Naive B cell (primary cell): ENCODE measurements at regions not wholly inside any gene's neighbourhood (a gene's known extent, or its start where the extent isn't known, plus 50 kb on each side); places are given as distances from the start of the nearest gene placed in this dataset.

Experiments used
- ATAC-seq, 2 donors: fragments of 150-1000 bp; cut with Tn5 transposase; 2 replicates each; pipeline ENCODE4 v1.10.0; 2021; ENCODE audit warnings: low read depth in 2 of 2, mild to moderate bottlenecking in 2 of 2, moderate library complexity in 2 of 2
- DNase-seq: peaks from one replicate; pipeline ENCODE4 v3.0.0; 2022
- H3K27ac Mint-ChIP-seq, 6 donors: one replicate each; pipeline ENCODE4 v1.8.0; 2020 to 2022; ENCODE audit warnings: mild to moderate bottlenecking in 6 of 6, mixed read lengths in 6 of 6, moderate library complexity in 5 of 6, inconsistent platforms in 2 of 6
- H3K27me3 Mint-ChIP-seq, 3 donors: one replicate each; pipeline ENCODE4 v1.8.0; 2021 to 2022; ENCODE audit warnings: mixed read lengths in 3 of 3, mild to moderate bottlenecking in 1 of 3
- H3K36me3 Mint-ChIP-seq, 2 donors: one replicate each; pipeline ENCODE4 v1.8.0; 2020 to 2022; ENCODE audit warnings: mixed read lengths in 2 of 2, inconsistent platforms in 1 of 2, mild to moderate bottlenecking in 1 of 2
- H3K4me1 Mint-ChIP-seq, 3 donors: one replicate each; pipeline ENCODE4 v1.8.0; 2020 to 2022; ENCODE audit warnings: mixed read lengths in 3 of 3, inconsistent platforms in 1 of 3, mild to moderate bottlenecking in 1 of 3, moderate library complexity in 1 of 3
- H3K4me3 Mint-ChIP-seq, 8 donors: one replicate each; pipeline ENCODE4 v1.8.0; 2020 to 2022; ENCODE audit warnings: mild to moderate bottlenecking in 8 of 8, mixed read lengths in 8 of 8, moderate library complexity in 8 of 8, inconsistent platforms in 2 of 8
- H3K9me3 Mint-ChIP-seq, 7 donors: one replicate each; pipeline ENCODE4 v1.8.0; 2020 to 2022; ENCODE audit warnings: mixed read lengths in 7 of 7, mild to moderate bottlenecking in 5 of 7, inconsistent platforms in 2 of 7, moderate library complexity in 1 of 7

DNA sequence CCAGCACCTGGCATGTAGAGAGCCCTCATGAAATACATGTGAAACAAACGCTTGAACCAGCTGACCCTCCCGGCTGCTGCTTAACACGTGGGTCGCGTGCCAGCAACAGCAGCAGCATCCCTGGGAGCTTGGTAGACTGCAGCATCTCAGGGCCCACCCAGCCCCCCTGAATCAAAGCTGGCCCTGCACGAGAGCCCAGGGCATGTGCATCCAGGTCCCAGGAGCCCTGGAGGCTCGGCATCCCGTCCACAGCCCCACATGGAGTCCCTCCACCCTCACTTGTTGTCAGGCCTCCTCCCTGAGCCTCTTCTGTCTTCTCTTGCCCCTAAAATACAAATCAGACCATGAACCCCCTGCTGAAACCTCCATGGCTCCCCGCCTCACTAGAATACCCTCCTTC, 123.1 kb downstream of the MATN1 start:
- Mint-ChIP-seq H3K27me3 (peaks cover 10 to 34% (median 31%) of the 10 kb centered on the region in 3 donors), H3K4me1 (no peaks in the 10 kb centered on the region), H3K4me3 (no peak overlapping the region), H3K27ac (peak overlapping the region in 1 of 6 donors; percentile 33), H3K9me3 (peaks cover 0 to 5% (median 0%) of the 10 kb centered on the region in 7 donors), H3K36me3 (no peaks in the 10 kb centered on the region)
- no peak for DNase-seq
- no peak for ATAC-seq

DNA sequence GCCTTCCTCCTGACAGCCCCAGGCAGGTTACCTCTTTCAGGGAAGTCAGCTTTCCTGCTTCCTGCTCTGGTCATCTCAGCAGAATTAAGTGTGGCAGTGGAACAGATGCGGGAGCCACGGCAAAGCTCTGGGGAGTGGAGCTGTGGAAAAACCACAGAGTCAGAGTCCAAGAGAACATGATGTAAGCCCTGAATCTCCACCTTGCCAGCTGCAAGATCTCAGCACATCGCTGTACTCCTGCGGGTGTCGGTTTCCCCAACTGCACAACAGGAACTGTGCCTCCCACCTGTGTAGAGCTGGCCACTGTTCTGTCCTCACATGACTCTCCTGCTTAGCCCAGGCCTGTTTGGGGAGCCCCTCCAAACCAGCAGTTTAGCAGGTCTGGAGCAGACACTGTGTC, 123.7 kb downstream of the MATN1 start:
- H3K36me3 Mint-ChIP-seq: no peaks in the 10 kb centered on the region
- ATAC-seq: no peak
- no peak for DNase-seq
- peaks cover 10 to 33% (median 30%) of the 10 kb centered on the region in 3 donors for H3K27me3 Mint-ChIP-seq
- peaks cover 0 to 5% (median 0%) of the 10 kb centered on the region in 7 donors for H3K9me3 Mint-ChIP-seq
- no peak overlapping the region for H3K4me3 Mint-ChIP-seq
- H3K27ac Mint-ChIP-seq: no peak overlapping the region
- H3K4me1 Mint-ChIP-seq: no peaks in the 10 kb centered on the region

DNA sequence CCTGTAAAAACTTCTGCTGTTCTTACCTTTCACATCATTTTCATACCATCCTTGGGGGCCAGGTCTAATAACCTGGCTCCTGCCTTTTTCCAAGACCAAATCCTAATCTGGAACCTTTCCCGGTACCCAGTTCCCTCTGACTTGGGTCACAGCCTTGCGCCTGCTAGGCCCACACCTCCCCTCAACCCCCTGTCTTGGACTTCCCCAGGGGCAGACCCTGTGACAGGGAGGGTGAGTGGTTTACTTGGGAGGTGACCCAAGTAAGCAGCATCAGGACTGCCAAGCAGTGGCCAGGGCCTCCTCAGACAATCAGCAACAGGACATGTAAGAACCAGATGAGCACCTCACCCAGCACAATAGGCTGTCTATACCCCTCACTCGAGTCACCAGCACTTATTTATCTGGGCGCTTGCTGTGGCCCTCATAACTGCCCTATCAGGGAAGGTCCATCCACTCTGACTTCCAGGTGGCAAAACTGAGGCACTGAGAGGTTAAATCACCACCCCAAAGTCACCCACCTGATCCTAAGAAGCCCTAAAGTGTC, 124.7 kb downstream of the MATN1 start:
- Mint-ChIP-seq H3K4me1 (no peaks in the 10 kb centered on the region), H3K4me3 (no peak overlapping the region), H3K27ac (no peak overlapping the region), H3K9me3 (peaks cover 0 to 5% (median 2%) of the 10 kb centered on the region in 7 donors), H3K36me3 (no peaks in the 10 kb centered on the region), H3K27me3 (peaks cover 4 to 41% (median 30%) of the 10 kb centered on the region in 3 donors)
- no peak for ATAC-seq
- no peak for DNase-seq

DNA sequence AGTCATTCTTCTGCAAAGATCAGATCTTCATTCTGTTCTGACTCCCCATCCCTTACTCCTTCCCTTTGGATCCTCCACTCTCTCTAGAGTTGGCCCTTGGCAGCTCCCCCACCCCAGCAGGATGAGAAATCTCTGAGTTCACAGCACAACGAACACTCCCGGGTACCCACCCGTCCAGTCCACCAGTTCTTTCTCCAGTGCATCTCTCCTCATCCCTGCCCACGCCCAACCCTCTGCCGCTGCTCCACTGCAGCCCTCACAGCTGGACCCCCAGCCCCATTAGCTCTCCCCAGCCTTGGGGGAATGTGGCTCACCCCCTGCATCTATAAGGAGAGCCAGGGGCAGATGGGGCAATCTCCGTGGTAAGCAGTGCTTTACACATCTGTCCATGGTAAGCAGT, 125.7 kb downstream of the MATN1 start:
- DNase-seq (no peak), ATAC-seq (no peak)
- no peak overlapping the region for H3K4me3 Mint-ChIP-seq
- H3K27me3 Mint-ChIP-seq: peaks cover 4 to 45% (median 33%) of the 10 kb centered on the region in 3 donors
- H3K4me1 Mint-ChIP-seq: no peaks in the 10 kb centered on the region
- H3K36me3 Mint-ChIP-seq: no peaks in the 10 kb centered on the region
- H3K9me3 Mint-ChIP-seq: peaks cover 0 to 7% (median 5%) of the 10 kb centered on the region in 7 donors
- H3K27ac Mint-ChIP-seq: no peak overlapping the region

DNA sequence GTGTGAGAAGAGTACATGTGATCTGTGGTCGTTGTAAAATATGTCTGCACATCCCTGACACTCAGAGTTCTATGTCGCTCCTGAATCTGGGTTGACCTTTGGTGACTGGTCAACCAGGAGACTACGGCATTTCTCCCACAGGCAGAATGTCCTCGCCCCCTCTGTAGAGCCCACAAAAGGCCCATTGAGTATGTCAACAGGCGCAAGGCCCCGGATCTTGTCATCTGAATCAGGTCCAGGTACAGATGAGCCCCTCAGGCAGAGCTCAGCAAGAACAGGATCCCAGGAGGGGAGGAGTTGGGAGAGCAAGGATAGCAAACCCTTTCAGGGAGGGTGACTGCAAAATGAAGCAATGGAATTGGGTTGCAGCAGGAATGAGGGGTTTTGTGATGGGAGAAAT, 126.5 kb downstream of the MATN1 start:
- Mint-ChIP-seq H3K27ac (no peak overlapping the region), H3K27me3 (peaks cover 4 to 46% (median 36%) of the 10 kb centered on the region in 3 donors), H3K4me1 (no peaks in the 10 kb centered on the region), H3K9me3 (peaks cover 4 to 16% (median 8%) of the 10 kb centered on the region in 7 donors), H3K4me3 (no peak overlapping the region), H3K36me3 (no peaks in the 10 kb centered on the region)
- ATAC-seq: no peak
- no peak for DNase-seq

DNA sequence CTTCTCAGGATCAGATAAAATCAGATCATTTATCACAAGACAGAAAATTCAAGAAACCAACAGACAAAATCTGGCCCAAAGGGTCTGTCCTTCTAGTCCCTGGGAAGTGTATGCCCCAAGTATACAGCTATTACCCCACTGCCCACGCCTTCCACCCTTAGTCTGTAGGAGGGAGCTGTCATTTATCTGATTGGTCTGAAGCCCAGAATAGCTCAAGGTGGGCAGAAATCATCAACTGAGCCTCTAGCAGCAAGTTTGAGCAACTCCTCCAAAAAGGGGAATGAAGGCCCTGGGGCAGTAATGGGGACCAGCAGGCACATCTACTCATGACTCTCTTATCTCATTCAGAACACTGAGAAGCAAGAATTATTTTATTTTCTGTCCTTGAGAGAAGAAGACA, 126.9 kb downstream of the MATN1 start:
- DNase-seq (no peak), ATAC-seq (no peak)
- H3K4me1 Mint-ChIP-seq: no peaks in the 10 kb centered on the region
- H3K9me3 Mint-ChIP-seq: peaks cover 5 to 17% (median 8%) of the 10 kb centered on the region in 7 donors
- no peaks in the 10 kb centered on the region for H3K36me3 Mint-ChIP-seq
- peaks cover 4 to 50% (median 38%) of the 10 kb centered on the region in 3 donors for H3K27me3 Mint-ChIP-seq
- no peak overlapping the region for H3K27ac Mint-ChIP-seq
- no peak overlapping the region for H3K4me3 Mint-ChIP-seq

DNA sequence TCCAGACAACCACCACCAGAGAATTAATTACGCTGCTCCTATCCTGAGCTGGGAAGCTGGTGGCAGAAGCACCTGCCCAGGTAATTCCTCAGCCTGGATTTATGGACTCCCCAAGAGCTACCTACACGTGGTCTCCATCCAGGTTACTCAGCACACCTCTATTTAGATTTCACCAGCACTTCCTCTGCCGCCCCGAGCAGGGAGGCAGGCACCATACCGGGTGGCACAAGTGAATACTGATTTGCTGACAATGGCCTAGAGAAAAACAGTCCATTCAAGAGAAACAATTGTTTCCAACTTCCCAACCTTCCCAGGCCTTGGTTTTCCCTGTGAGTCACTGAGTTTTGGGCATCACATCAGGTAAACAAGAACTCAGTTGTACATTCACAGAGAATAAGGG, 134.3 kb downstream of the MATN1 start:
- no peak overlapping the region for H3K27ac Mint-ChIP-seq
- ATAC-seq (no peak), DNase-seq (no peak)
- no peaks in the 10 kb centered on the region for H3K4me1 Mint-ChIP-seq
- H3K4me3 Mint-ChIP-seq: no peak overlapping the region
- H3K27me3 Mint-ChIP-seq: peaks cover 21 to 73% (median 66%) of the 10 kb centered on the region in 3 donors
- peaks cover 0 to 4% of the 10 kb centered on the region in 2 donors for H3K36me3 Mint-ChIP-seq
- peaks cover 5 to 20% (median 9%) of the 10 kb centered on the region in 7 donors for H3K9me3 Mint-ChIP-seq

DNA sequence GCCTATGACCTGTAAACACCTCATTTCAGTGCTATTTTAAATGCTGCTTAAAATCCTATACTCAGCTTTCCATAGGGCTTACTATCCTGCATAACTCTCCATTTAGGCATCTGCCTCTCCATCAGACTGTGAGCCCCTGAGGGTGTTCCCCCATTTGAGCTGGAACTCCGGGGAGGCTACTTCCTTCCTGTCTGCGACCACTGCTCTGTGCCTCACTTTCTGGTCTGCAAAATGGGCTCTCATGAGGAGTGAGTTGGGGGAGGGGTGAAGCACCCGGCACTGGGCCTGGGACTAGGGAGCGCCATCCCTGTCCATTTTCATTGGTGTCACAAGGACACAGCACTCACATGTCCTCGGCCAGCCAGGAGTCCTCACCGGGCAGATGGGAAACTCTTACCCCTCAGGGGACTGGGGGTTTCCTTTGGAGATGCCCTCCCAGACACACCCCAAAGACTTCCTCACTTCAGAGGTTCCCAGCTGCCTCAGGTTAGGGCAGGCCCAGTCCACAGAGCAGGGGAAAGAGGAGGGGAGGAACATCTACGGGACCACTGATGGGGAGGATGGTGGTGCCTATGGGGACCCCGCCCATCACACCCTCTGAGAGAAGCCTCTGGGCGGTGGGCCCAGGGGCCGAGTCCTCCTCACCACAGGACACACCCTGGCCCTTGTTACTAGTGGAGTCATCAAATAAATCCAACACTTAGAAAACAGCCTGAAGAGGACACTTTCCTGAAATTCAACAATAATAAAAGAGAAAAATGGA, 134.9 kb downstream of the MATN1 start:
- H3K27ac Mint-ChIP-seq: no peak overlapping the region
- H3K27me3 Mint-ChIP-seq: peaks cover 21 to 76% (median 65%) of the 10 kb centered on the region in 3 donors
- ATAC-seq: no peak
- H3K4me3 Mint-ChIP-seq: no peak overlapping the region
- H3K36me3 Mint-ChIP-seq: peaks cover 0 to 9% of the 10 kb centered on the region in 2 donors
- peaks cover 6 to 26% (median 13%) of the 10 kb centered on the region in 7 donors for H3K9me3 Mint-ChIP-seq
- no peaks in the 10 kb centered on the region for H3K4me1 Mint-ChIP-seq
- no peak for DNase-seq

DNA sequence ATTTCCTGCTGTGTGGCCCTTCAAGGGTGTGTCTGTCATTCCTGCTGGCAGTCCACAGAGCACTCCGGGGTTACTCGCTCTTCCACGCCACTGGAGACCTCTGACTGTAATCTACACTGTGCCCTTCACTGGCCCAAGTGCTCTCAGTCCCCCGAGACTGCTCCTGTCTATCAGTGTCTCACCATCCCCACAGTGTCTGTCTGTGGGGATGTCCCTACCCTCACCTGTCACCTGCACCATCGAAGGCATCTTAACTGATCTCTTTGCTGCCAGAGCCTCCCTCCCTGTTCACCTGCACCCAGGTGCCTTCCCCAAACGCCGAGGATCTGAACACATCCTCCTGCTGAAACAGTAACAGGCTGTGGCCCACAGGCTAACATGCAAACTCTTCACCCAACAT, 136.7 kb downstream of the MATN1 start:
- Mint-ChIP-seq H3K27ac (no peak overlapping the region), H3K27me3 (peaks cover 29 to 78% (median 71%) of the 10 kb centered on the region in 3 donors), H3K4me1 (no peaks in the 10 kb centered on the region), H3K9me3 (peaks cover 12 to 31% (median 19%) of the 10 kb centered on the region in 7 donors), H3K36me3 (peaks cover 0 to 9% of the 10 kb centered on the region in 2 donors), H3K4me3 (no peak overlapping the region)
- ATAC-seq (no peak), DNase-seq (no peak)

DNA sequence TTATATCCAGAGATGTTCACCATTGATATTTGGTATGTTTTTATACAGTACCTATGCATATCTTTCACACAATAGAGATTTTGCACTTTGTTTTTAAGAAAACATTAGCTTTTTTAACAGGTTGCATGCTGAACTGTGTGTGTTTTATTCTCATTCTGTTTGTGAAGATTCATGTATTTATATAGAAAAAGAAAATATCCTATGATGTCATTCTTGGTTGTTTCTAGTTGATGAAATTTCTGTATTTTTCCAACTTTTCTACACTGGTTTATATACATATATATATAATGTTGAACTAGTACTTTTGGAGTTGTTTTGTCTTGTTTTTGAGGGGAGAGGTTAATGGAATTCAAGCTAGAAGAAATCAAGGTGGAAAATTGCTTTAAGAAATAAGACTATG, 143.8 kb downstream of the MATN1 start:
- peaks cover 0 to 9% of the 10 kb centered on the region in 2 donors for H3K36me3 Mint-ChIP-seq
- H3K4me3 Mint-ChIP-seq: no peak overlapping the region
- no peak for ATAC-seq
- H3K9me3 Mint-ChIP-seq: peaks cover 12 to 34% (median 20%) of the 10 kb centered on the region in 7 donors
- peaks cover 8 to 43% (median 22%) of the 10 kb centered on the region in 3 donors for H3K27me3 Mint-ChIP-seq
- no peaks in the 10 kb centered on the region for H3K4me1 Mint-ChIP-seq
- no peak overlapping the region for H3K27ac Mint-ChIP-seq
- DNase-seq: no peak

DNA sequence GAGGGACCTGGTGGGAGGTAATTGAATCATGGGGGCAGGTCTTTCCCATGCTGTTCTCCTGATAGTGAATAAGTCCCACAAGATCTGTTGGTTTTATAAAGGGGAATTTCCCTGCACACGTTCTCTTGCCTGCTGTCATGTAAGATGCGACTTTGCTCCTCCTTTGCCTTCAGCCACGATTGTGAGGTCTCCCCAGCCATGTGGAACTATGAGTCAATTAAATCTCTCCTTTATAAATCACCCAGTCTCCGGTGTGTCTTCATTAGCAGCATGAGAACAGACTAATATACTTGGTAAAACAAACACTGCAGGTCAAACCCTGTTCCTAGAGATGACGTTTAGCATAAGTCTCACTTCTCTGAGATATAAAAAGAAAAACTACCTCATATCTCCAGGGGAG, 148.3 kb downstream of the MATN1 start:
- H3K27me3 Mint-ChIP-seq: peaks cover 0 to 32% (median 22%) of the 10 kb centered on the region in 3 donors
- no peak overlapping the region for H3K27ac Mint-ChIP-seq
- no peaks in the 10 kb centered on the region for H3K36me3 Mint-ChIP-seq
- no peak for DNase-seq
- H3K4me1 Mint-ChIP-seq: no peaks in the 10 kb centered on the region
- peaks cover 0 to 3% (median 0%) of the 10 kb centered on the region in 7 donors for H3K9me3 Mint-ChIP-seq
- H3K4me3 Mint-ChIP-seq: no peak overlapping the region
- ATAC-seq: no peak

DNA sequence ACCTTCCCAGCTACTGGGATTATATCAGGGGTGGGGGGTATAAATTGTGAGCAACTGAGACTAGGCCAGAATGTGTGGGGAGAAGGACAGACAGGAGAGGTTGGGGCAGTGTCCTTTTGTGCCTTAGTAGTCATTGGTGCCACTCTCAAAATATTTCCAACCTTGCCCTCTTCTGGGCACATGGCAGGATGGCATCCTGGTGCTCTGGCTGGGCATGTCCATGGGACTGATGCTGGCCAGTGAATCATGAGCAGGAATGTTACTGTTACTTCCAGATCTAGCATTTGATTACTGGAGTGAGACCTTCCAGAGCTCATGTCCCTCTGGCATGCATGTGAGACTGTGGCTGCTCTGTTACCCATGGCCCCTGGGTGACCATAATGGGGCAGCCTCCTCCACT, 151.2 kb downstream of the MATN1 start:
- peaks cover 0 to 5% (median 0%) of the 10 kb centered on the region in 7 donors for H3K9me3 Mint-ChIP-seq
- no peak overlapping the region for H3K27ac Mint-ChIP-seq
- H3K4me1 Mint-ChIP-seq: no peaks in the 10 kb centered on the region
- no peaks in the 10 kb centered on the region for H3K36me3 Mint-ChIP-seq
- peaks cover 11 to 39% (median 22%) of the 10 kb centered on the region in 3 donors for H3K27me3 Mint-ChIP-seq
- no peak for DNase-seq
- peak overlapping the region in 1 of 8 donors; percentile 15 for H3K4me3 Mint-ChIP-seq
- ATAC-seq: no peak

DNA sequence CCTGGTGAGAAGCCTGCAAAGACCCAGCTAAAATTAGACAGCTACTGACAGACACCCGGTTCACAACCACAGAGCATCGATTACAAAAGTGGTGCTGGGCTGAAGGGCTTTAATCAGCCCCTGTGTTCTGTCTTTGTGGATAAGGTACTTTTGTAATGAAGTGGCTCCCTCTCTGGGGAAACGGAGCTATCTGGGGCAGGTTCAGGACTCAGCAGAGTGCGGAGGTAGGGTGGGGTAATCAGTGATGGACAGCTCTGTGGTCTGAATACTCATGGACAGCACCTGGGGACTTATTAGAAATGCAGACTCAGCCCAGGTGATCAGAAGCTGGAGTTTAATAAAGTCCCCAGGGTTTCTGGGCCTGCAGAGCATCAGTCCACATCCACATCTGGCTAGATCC, 152.0 kb downstream of the MATN1 start:
- Mint-ChIP-seq H3K4me1 (no peaks in the 10 kb centered on the region), H3K4me3 (no peak overlapping the region), H3K9me3 (peaks cover 0 to 5% (median 0%) of the 10 kb centered on the region in 7 donors), H3K27ac (no peak overlapping the region), H3K36me3 (no peaks in the 10 kb centered on the region), H3K27me3 (peaks cover 13 to 39% (median 22%) of the 10 kb centered on the region in 3 donors)
- ATAC-seq (no peak), DNase-seq (no peak)

DNA sequence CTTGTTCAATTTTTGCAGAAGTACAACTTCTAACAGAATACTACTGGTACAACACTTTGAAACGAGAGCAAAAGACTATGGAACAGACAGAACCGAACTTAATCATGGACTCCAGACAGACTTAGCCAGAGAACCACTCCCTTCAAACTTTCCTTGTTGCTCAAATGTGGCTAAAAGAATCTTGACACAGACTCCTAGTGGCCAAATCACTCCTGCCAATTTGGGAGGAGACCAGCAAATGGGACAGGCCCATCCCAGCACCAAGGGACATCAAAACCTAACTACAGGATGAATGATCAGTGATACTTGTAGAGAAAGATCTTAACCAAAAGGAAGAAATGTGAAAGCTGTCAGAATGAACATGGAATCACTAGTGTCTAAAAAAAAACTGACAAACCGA, 154.0 kb downstream of the MATN1 start:
- Mint-ChIP-seq H3K27me3 (peaks cover 18 to 31% (median 22%) of the 10 kb centered on the region in 3 donors), H3K27ac (no peak overlapping the region), H3K36me3 (no peaks in the 10 kb centered on the region), H3K4me3 (no peak overlapping the region), H3K4me1 (no peaks in the 10 kb centered on the region), H3K9me3 (peaks cover 0 to 24% (median 0%) of the 10 kb centered on the region in 7 donors)
- no peak for DNase-seq
- ATAC-seq: no peak
